Lower lobe of right lung (tissue), 2 donors: ENCODE measurements at regions not wholly inside any gene's neighbourhood (a gene's known extent, or its start where the extent isn't known, plus 50 kb on each side); places are given as distances from the start of the nearest gene placed in this dataset.

ENCODE experiments used
- ATAC-seq, 2 donors: fragments of 200-7000 bp; cut with Tn5 transposase; one replicate each; pipeline ENCODE4 v1.9.1; 2020 to 2022; ENCODE audit warnings: mild to moderate bottlenecking in 2 of 2, moderate library complexity in 2 of 2
- DNase-seq: peaks from one replicate; pipeline ENCODE4 v3.0.0-alpha.2; 2020
- H3K27ac ChIP-seq: fragments of 200-600 bp; one replicate; pipeline ENCODE4 v1.8.0; 2022
- H3K27me3 ChIP-seq: fragments of 200-600 bp; one replicate; pipeline ENCODE4 v1.8.0; 2022; ENCODE audit warnings: low read depth
- H3K36me3 ChIP-seq: fragments of 200-600 bp; one replicate; pipeline ENCODE4 v1.8.0; 2022; ENCODE audit warnings: mild to moderate bottlenecking
- H3K4me1 ChIP-seq: fragments of 200-600 bp; one replicate; pipeline ENCODE4 v1.8.0; 2022
- H3K4me3 ChIP-seq: fragments of 200-600 bp; one replicate; pipeline ENCODE4 v1.8.0; 2022; ENCODE audit warnings: mild to moderate bottlenecking
- H3K9me3 ChIP-seq: fragments of 200-600 bp; one replicate; pipeline ENCODE4 v1.8.0; 2022
- intact Hi-C: fragments of 100-400 bp; cut with DNase I; formaldehyde crosslinking; loops from one replicate; pipeline ENCODE4 v1.11.0; 2022
- TF ChIP-seq, protein P1 (sequence below): fragments of 200-600 bp; IDR thresholded peaks from one replicate; pipeline ENCODE4 v1.8.0; 2022; ENCODE audit warnings: antibody characterized with exemption, mild to moderate bottlenecking
- donor health status: DM: no; HTN: yes; CAD: no; lungs with severe emphysema.

GRCh38 chr12:131525795-131526508 is 184.9 kb upstream of the SFSWAP start:
- Histone ChIP-seq H3K9me3 (no peaks in the 10 kb centered on the region), H3K4me1 (no peaks in the 10 kb centered on the region), H3K36me3 (no peaks in the 10 kb centered on the region), H3K4me3 (no peak overlapping the region), H3K27ac (no peak overlapping the region), H3K27me3 (no peaks in the 10 kb centered on the region)
- ATAC-seq, result no peak
- TF ChIP-seq, protein P1, sequence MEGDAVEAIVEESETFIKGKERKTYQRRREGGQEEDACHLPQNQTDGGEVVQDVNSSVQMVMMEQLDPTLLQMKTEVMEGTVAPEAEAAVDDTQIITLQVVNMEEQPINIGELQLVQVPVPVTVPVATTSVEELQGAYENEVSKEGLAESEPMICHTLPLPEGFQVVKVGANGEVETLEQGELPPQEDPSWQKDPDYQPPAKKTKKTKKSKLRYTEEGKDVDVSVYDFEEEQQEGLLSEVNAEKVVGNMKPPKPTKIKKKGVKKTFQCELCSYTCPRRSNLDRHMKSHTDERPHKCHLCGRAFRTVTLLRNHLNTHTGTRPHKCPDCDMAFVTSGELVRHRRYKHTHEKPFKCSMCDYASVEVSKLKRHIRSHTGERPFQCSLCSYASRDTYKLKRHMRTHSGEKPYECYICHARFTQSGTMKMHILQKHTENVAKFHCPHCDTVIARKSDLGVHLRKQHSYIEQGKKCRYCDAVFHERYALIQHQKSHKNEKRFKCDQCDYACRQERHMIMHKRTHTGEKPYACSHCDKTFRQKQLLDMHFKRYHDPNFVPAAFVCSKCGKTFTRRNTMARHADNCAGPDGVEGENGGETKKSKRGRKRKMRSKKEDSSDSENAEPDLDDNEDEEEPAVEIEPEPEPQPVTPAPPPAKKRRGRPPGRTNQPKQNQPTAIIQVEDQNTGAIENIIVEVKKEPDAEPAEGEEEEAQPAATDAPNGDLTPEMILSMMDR, result no peak
- DNase-seq, result no peak
- intact Hi-C loops, result no loop called here

DNA sequence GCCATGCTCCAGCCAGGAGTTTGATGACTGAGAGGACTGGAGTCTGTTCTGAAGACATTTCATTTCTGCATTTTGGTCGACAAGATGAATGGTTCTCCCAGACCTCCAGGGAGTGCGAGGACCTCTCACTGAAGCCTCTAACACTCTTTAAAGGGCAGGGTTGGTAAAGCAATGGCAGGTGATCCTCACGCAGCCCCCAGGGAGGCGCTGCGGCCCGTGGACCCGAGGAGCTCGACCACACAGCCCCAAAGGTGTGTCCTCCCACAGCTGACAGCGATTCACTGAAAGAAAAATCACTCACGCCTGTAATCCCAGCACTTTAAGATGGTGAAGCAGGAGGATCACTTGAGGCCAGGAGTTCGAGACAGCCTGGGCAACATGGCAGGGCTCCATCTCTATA is 183.8 kb upstream of the SFSWAP start:
- Histone ChIP-seq H3K4me3 (no peak overlapping the region), H3K9me3 (no peaks in the 10 kb centered on the region), H3K27me3 (no peaks in the 10 kb centered on the region), H3K27ac (no peak overlapping the region), H3K36me3 (no peaks in the 10 kb centered on the region), H3K4me1 (no peaks in the 10 kb centered on the region)
- intact Hi-C loops, result no loop called here
- no peak for ATAC-seq
- TF ChIP-seq, protein P1, result no peak
- DNase-seq, result no peak

- no peak for ATAC-seq
- Histone ChIP-seq H3K4me1 (no peaks in the 10 kb centered on the region), H3K9me3 (no peaks in the 10 kb centered on the region), H3K27me3 (no peaks in the 10 kb centered on the region), H3K27ac (no peak overlapping the region), H3K4me3 (no peak overlapping the region), H3K36me3 (no peaks in the 10 kb centered on the region)
- TF ChIP-seq, protein P1, result no peak
- DNase-seq, result no peak
- intact Hi-C loops, result no loop called here
These were observed 183.2 kb upstream of the SFSWAP start for GRCh38 chr12:131527736-131528135.

DNA sequence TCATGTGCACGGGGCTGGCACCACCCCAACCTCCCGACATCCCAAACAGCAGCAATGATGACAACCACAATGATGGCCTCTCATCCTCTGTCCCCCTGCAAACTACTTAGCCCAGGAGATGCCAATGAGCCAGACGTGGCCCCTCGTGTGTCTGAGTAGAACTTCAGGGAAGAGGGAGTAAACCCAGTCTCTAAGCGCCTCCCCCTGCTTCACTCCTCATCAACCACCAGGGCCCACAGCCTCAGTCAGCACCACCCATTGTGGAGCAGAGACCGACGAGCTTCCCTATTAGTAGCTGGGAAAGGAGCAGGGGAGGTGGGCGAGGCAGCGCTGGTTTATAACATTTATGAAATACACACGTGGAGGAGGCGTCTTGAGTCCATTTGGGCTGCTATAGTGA is 182.7 kb upstream of the SFSWAP start:
- Histone ChIP-seq H3K4me3 (no peak overlapping the region), H3K27me3 (no peaks in the 10 kb centered on the region), H3K4me1 (no peaks in the 10 kb centered on the region), H3K9me3 (no peaks in the 10 kb centered on the region), H3K36me3 (no peaks in the 10 kb centered on the region), H3K27ac (no peak overlapping the region)
- ATAC-seq (no peak), DNase-seq (no peak)
- TF ChIP-seq, protein P1, result no peak
- intact Hi-C loops, result no loop called here

DNA sequence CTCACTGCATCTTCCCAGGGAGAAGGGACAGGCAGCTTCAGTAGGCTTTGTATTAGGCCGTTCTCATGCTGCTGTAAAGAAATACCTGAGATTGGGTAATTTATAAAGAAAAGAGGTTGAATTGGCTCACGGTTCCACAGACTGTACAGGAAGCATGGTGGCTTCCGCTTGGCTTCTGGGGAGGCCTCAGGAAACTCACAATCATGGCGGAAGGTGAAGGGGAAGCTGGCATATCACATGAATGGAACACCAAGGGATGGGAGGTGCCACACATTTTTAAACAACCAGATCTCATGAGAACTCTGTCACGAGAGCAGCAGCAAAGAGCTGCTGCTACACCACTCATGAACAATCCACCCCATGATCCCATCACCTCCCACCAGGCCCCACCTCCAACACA is 182.2 kb upstream of the SFSWAP start:
- Histone ChIP-seq H3K4me1 (no peaks in the 10 kb centered on the region), H3K27ac (no peak overlapping the region), H3K27me3 (no peaks in the 10 kb centered on the region), H3K36me3 (no peaks in the 10 kb centered on the region), H3K9me3 (no peaks in the 10 kb centered on the region), H3K4me3 (no peak overlapping the region)
- ATAC-seq, result no peak
- intact Hi-C loops, result no loop called here
- TF ChIP-seq, protein P1, result no peak
- no peak for DNase-seq
